GM10248 (cell line): ENCODE measurements at regions not wholly inside any gene's neighbourhood (a gene's known extent, or its start where the extent isn't known, plus 50 kb on each side); places are given as distances from the start of the nearest gene placed in this dataset.
"Not testable (repeated sequence)": the region's sequence is repeated elsewhere in the genome, so short reads cannot be mapped to it uniquely, and the experiment has no call there.

Source experiments
- CTCF ChIA-PET: fragments of 300-600 bp; sonication (Branson Sonifier 250); formaldehyde crosslinking; extraction: SDS; loops from one replicate; lab custom pipeline; 2021; ENCODE audit warnings: antibody characterized with exemption; lab: Yijun Ruan, JAX
- POLR2A ChIA-PET: fragments of 350-650 bp; sonication (Branson Sonifier 250); formaldehyde crosslinking; extraction: SDS; loops from one replicate; lab custom pipeline; 2020; ENCODE audit warnings: antibody characterized with exemption; lab: Yijun Ruan, JAX
- DNase-seq: peaks from one replicate; pipeline ENCODE4 v3.0.0; 2012; ENCODE audit errors: extremely low spot score
- CTCF ChIP-seq: IDR thresholded peaks from 2 replicates; pipeline ENCODE4 v1.5.1; 2012; ENCODE audit warnings: mild to moderate bottlenecking, low read depth; ENCODE audit errors: extremely low read depth, missing control alignments, control extremely low read depth

DNA sequence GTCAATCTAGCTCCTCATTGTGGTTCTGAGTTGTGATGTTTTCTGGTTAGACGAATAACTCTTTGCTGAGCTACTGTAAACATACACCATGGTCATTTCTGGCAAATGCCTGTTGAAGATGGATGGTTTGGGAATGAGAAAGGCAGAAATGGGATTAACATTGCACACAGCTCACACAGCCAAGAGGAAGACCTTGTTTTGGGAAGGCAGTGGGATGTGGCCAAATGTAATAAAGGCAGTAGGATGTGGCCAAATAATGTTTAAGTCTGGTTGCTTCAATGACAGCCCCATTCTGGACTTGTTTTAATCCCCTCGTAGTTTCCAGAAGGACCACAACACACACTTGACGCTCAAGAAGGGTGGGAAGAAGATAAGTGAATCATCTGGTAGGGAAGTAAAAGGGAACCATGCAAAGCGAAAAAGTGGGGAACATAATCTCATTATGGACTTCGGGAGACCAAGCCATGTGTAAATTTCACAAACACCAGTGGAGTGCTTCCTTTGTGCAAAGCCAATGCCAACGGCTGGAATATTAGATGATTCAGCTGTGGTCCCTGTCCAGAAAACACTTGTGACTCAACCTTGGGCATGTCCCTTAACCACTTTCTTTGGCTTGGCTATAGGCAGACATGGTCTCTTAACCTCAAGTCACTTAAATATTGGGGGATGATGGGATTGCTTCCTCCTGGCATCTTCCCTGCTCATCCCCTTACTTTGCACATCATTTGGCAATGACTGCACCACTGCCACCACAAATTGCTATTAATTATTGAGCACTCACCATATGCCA is 284.4 kb upstream of the CRY1 start:
- CTCF ChIA-PET: no interaction called here
- no peak for TF ChIP-seq CTCF
- DNase-seq: no peak
- POLR2A ChIA-PET: no interaction called here

DNA sequence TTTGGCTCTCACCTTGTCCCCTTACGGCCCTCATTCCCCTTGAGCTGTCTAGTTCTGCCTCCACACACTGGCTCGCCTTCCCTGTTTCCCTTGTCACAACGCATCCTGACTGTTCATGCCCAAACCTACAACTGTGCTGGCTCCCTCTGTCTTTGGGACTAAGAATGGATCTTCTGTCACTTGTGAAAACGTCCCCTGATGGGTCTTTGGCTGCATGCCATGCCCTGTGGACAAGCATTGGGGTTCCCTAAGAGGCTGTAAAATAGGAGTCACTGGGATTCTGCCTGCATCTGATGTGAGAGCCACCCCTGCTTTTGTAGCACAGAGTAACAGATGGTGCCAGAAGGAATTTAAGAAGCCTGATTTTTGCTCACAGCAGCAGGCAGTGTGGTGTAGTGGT is 285.3 kb upstream of the CRY1 start:
- POLR2A ChIA-PET: no interaction called here
- DNase-seq: no peak
- CTCF ChIA-PET: no interaction called here
- TF ChIP-seq CTCF: no peak

GRCh38 chr12:107379142-107379851 is 285.9 kb upstream of the CRY1 start:
- DNase-seq, CTCF ChIA-PET, POLR2A ChIA-PET: not testable (repeated sequence)

- POLR2A ChIA-PET: no interaction called here
- CTCF ChIA-PET: no interaction called here
- no peak for TF ChIP-seq CTCF
- no peak for DNase-seq
Observed at GRCh38 chr12:107379852-107380567, 286.7 kb upstream of the CRY1 start.

DNA sequence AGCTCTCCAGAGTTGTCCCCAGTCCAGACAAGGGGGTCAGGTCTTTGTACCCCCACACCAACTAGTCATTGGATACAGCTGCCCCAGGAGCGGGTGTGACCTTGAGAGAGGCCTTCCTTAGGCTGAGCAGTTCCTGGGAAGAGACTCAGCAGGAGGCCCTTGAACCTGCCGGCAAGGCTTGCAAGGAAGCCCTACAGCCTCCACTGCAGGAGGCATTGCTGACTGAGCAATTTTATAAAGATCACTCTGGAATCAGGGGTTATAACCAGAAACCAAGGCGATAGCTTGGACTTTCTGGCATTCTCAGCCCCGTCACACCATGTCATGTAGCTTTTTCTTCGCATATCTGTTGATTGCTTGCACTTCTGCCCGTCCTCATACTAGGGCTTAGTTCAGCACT is 291.3 kb upstream of the CRY1 start:
- ChIA-PET POLR2A (no interaction called here), CTCF (interaction anchor here (2.1 kb wide), 1 partner anchor 10 kb away, joined by 5 read pairs; no protein-coding TSS in a partner anchor)
- TF ChIP-seq CTCF: no peak
- no peak for DNase-seq

DNA sequence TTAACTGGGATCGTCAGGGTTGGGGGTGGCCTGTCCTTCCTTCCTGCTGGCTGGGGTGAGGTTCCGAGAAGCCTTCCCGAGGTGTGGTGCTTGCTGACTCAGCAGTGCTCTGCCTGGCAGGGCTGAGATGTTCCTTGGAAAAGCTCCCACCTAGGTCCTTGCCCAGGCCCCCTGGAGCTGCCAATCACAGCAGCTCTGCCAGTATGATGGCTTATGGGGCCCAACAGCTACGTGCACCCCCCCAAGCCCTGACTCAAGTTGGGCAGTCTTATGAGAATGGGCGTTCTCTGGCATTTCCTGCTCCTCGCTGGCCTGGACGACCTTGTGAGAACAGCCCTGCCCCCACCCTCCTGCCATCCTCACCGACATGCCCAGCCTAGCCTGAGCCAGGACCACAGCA is 292.2 kb upstream of the CRY1 start:
- no peak for TF ChIP-seq CTCF
- POLR2A ChIA-PET: no interaction called here
- CTCF ChIA-PET: interaction anchor here (2.1 kb wide), 1 partner anchor 9 kb away, joined by 5 read pairs; no protein-coding TSS in a partner anchor
- DNase-seq: no peak
